IgD-negative memory B cell (primary cell): ENCODE measurements at regions not wholly inside any gene's neighbourhood (a gene's known extent, or its start where the extent isn't known, plus 50 kb on each side); places are given as distances from the start of the nearest gene placed in this dataset.
"Not testable (repeated sequence)": the region's sequence is repeated elsewhere in the genome, so short reads cannot be mapped to it uniquely, and the experiment has no call there.

ENCODE experiments used
- H3K27ac Mint-ChIP-seq, 3 donors: one replicate each; pipeline ENCODE4 v1.8.0; 2020 to 2022; ENCODE audit warnings: mild to moderate bottlenecking in 3 of 3, mixed read lengths in 3 of 3, moderate library complexity in 1 of 3
- H3K27me3 Mint-ChIP-seq: one replicate; pipeline ENCODE4 v1.8.0; 2021; ENCODE audit warnings: mixed read lengths
- H3K36me3 Mint-ChIP-seq: one replicate; pipeline ENCODE4 v1.8.0; 2020; ENCODE audit warnings: mild to moderate bottlenecking, mixed read lengths
- H3K4me1 Mint-ChIP-seq, 3 donors: one replicate each; pipeline ENCODE4 v1.8.0; 2020 to 2022; ENCODE audit warnings: mixed read lengths in 3 of 3, mild to moderate bottlenecking in 1 of 3
- H3K4me3 Mint-ChIP-seq, 4 donors: one replicate each; pipeline ENCODE4 v1.8.0; 2020 to 2022; ENCODE audit warnings: mild to moderate bottlenecking in 4 of 4, mixed read lengths in 4 of 4, moderate library complexity in 3 of 4
- H3K9me3 Mint-ChIP-seq, 3 donors: one replicate each; pipeline ENCODE4 v1.8.0; 2020 to 2021; ENCODE audit warnings: mixed read lengths in 3 of 3, mild to moderate bottlenecking in 1 of 3

DNA sequence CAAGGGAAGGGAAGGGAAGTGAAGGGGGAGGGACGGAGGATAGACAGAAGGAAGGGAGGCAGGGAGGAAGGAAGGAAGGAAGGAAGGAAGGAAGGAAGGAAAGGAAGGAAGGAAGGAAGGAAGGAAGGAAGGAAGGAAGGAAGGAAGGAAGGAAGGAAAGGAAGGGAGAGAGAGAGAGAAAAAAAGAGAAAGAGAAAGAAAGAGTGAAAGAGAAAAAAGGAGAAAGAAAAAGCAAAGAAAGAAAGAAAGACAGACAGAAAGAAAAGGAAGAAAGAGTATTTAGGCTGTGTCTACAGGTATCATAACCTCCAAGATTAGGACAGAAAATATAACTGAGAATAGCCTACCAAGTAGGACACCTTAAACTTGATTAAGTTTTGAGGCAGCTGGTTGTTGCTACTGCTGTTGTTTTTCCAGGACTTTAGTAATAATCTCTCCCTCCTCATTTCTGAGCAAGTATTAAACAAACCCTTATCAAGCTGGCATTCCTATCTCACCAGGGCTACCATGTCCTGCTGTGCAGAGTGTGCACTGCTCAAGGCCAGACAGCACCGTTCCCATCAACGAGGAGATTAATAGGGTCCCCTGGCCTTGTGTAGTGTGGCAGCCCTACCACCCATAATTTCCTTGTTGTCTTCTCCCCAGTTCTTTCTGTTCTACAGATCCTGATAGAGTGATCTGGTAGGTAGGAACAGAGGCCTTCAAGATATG is 90.5 kb upstream of the FHL2 start:
- no peaks in the 10 kb centered on the region for H3K36me3 Mint-ChIP-seq
- peaks cover 3 to 11% (median 8%) of the 10 kb centered on the region in 3 donors for H3K9me3 Mint-ChIP-seq
- H3K4me1 Mint-ChIP-seq: no peaks in the 10 kb centered on the region
- H3K27me3 Mint-ChIP-seq: peaks cover 14% of the 10 kb centered on the region
- H3K27ac Mint-ChIP-seq: no peak overlapping the region
- H3K4me3 Mint-ChIP-seq: no peak overlapping the region

DNA sequence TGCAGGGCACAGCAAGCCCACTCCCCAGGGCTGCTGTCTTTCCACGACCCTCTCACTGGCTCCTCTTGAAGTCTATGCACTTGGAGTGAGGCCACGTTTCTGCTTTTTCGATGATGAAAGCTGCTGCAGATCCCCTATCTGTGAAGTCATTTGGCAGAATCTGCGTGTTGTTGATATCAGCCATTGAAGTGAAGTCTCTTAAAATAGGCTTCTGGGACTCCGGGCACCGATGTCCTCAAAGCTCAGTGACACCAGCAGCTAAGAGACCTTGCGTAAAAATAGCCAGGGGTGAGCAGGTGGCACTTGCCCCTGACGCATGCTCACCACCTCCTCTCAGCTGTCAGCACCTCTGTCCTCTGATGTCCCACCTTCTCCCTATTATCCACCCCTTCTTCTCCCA is 89.4 kb upstream of the FHL2 start:
- H3K9me3 Mint-ChIP-seq: peaks cover 3 to 9% (median 8%) of the 10 kb centered on the region in 3 donors
- peaks cover 14% of the 10 kb centered on the region for H3K27me3 Mint-ChIP-seq
- H3K36me3 Mint-ChIP-seq: no peaks in the 10 kb centered on the region
- no peak overlapping the region for H3K4me3 Mint-ChIP-seq
- no peaks in the 10 kb centered on the region for H3K4me1 Mint-ChIP-seq
- no peak overlapping the region for H3K27ac Mint-ChIP-seq

DNA sequence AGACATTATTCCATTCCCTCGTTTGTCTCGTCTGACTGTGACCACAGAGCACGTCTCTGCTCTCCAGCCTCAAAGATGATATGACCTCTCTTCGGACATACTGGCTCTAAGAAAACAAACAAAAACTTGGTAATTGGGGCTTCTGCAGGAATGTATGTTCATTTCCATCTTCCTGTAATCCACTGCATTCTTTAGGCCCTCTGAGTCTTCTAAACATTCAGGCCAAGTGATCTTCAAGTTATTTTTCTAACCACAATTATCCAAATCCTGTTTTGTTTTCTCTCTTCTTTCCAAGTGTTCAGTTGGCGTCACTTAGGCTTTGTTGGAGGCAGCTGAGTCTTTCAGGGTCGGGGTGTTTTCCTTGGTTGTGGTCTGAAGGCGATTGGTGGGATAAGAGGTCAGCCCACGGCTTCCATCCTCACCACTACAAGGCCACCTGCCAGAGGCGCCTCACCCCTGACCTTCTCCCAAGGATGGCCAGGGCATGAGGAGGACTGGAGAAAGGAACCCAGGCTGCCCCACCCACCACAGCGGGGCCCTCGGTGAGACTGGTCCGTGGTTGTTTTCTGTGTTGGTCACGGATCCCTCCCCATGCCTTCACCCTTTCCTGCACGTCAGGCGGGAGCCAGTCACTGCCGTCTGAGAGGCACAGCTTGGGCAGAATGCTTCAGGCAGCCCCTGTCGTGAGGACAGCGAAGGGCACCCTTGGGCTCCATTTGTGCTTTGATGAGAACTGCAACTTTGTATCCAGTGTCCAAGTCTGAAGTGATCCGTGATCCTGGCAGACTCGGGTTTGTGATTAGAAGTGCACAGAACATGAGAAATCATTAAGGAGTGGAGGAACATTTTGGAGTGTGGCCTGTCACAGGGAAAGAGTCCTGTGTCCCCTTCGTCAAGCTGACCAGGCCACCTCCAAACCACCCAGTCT is 88.6 kb upstream of the FHL2 start:
- peaks cover 0 to 3% (median 0%) of the 10 kb centered on the region in 3 donors for H3K9me3 Mint-ChIP-seq

DNA sequence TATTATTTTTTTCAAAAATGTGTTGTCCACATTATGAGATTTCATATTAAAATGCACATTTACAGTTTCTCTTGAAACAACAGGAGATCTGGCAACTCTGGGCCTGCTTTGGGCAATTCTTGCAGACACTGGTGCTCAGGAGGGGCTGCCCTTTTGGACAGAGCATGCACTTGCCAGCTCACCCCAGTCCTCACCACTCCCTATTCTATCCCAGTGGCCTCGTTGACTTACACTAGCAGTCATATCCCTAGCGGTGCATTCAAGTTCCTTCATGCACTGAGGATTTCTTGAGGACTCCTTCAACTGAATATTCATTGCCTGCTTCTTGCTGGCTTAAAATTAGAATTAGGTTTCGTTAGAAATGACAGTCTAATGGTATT is 87.9 kb upstream of the FHL2 start:
- Mint-ChIP-seq H3K9me3 (peaks cover 0 to 3% (median 0%) of the 10 kb centered on the region in 3 donors), H3K27ac (no peak overlapping the region), H3K36me3 (no peaks in the 10 kb centered on the region), H3K4me3 (no peak overlapping the region), H3K4me1 (no peaks in the 10 kb centered on the region), H3K27me3 (peaks cover 7% of the 10 kb centered on the region)

More for the DNA sequence above, 88.6 kb upstream of the FHL2 start:
- Mint-ChIP-seq H3K4me1 (no peaks in the 10 kb centered on the region), H3K27ac (no peak overlapping the region), H3K4me3 (no peak overlapping the region), H3K27me3 (peaks cover 11% of the 10 kb centered on the region), H3K36me3 (no peaks in the 10 kb centered on the region)

DNA sequence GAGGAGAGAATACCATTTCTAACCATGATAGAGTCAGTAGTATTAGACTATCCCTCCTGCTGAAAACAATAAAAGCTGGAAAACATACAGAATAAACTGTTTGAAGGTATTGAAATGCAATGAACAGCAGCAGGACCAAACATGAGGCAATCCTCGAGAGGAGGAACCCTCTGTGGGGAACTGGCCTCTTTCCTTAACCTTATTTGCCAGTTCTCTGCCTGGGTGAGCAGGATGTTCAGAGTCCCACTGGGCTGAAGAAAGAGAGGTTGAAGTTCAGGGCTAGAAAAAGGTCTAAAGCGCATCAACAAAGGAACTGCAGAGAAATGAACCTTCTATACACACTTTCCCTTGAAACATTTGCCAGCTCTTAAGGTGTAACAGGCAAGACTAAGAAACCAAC is 79.8 kb upstream of the FHL2 start:
- no peak overlapping the region for H3K27ac Mint-ChIP-seq
- H3K4me1 Mint-ChIP-seq: peaks cover 0 to 1% (median 0%) of the 10 kb centered on the region in 3 donors
- H3K27me3 Mint-ChIP-seq: peaks cover 11% of the 10 kb centered on the region
- H3K36me3 Mint-ChIP-seq: peaks cover 3% of the 10 kb centered on the region
- H3K4me3 Mint-ChIP-seq: no peak overlapping the region
- H3K9me3 Mint-ChIP-seq: no peaks in the 10 kb centered on the region

DNA sequence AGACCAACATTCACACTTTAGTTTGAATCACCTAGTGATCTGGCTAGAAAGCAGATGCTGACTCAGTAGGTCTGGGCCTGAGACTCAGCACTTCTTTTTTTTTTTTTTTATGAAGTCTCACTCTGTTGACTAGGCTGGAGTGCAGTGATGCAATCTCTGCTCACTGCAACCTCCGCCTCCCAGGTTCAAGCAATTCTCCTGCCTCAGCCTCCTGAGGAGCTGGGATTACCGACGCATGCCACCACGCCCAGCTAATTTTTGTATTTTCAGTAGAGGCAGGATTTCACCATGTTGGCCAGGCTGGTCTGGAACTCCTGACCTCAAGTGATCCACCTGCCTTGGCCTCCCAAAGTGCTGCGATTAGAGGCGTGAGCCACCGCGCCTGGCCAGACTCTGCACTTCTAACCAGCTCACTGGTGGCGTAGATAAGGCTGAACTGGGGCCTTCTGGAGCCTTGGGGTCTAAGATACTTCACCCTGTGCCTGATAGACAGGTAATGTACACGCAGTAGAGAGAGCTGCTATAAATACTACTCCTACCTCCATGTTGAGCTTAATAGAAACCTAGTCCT is 78.3 kb upstream of the FHL2 start:
- not testable (repeated sequence) for H3K36me3 Mint-ChIP-seq, H3K9me3 Mint-ChIP-seq, H3K4me1 Mint-ChIP-seq, H3K4me3 Mint-ChIP-seq, H3K27ac Mint-ChIP-seq
- H3K27me3 Mint-ChIP-seq: peaks cover 11% of the 10 kb centered on the region

DNA sequence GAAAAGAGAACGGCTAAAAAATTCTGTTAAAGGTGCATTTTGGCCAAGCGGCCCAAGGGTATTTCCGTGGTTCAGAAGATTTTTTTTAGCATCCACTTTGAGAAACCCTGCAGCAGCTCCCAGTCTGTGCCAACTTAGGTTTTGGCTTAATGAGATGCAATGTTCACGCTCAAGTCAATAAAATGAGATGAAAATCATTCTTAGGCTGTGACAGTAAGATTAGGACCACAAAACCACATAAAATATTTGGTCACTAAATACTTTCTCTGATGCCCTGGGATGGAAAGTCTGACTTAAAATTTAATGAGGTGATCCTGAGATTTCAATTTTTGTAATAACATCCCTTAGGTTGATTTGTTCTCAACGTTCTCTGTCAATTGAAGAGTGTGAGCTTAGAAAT is 74.2 kb upstream of the FHL2 start:
- no peak overlapping the region for H3K4me3 Mint-ChIP-seq
- no peak overlapping the region for H3K27ac Mint-ChIP-seq
- H3K27me3 Mint-ChIP-seq: peaks cover 4% of the 10 kb centered on the region
- peaks cover 0 to 3% (median 0%) of the 10 kb centered on the region in 3 donors for H3K4me1 Mint-ChIP-seq
- no peaks in the 10 kb centered on the region for H3K9me3 Mint-ChIP-seq
- H3K36me3 Mint-ChIP-seq: no peaks in the 10 kb centered on the region

DNA sequence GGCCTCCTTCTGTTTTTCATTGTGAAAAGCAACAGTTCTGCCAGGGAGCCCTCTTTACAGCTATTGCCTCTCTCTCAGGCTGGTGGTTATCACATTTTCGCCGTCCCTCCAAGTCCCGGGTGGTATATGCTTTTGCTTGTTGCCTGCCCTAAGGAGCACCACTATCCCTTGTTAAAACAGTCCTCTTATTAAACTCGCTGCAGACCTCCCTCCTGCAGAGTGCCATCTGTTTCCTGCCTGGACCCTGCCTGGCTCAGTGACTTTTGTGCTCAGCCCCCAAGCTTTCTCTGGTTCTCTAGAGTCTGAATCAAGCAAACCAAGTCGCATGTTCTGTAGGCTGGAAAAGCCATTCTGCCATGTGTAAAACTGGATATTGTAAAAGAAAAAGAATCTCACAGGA is 72.1 kb upstream of the FHL2 start:
- Mint-ChIP-seq H3K27ac (no peak overlapping the region), H3K36me3 (no peaks in the 10 kb centered on the region), H3K4me1 (peaks cover 0 to 3% (median 0%) of the 10 kb centered on the region in 3 donors), H3K27me3 (peaks cover 6% of the 10 kb centered on the region), H3K9me3 (no peaks in the 10 kb centered on the region), H3K4me3 (no peak overlapping the region)

DNA sequence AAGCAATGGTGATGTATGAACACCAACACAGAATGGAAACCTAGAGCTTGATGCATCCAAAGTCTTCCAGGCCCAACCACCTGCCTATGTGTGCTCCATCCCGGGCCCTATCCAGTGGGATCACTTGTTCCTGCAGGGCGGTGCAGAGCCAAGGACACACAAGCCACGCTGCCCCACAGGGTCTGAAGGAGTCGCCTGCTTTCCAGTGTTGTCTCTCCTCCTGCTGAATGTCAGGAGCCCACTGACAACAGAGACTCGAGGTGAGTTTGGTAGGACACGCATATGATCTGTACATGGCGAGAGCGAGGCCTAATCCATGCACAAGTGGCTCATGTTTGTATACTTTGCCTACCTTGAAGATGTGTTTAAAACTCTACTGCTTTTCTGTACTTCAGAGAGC is 70.9 kb upstream of the FHL2 start:
- no peaks in the 10 kb centered on the region for H3K36me3 Mint-ChIP-seq
- H3K9me3 Mint-ChIP-seq: no peaks in the 10 kb centered on the region
- H3K27me3 Mint-ChIP-seq: peaks cover 8% of the 10 kb centered on the region
- peaks cover 0 to 3% (median 0%) of the 10 kb centered on the region in 3 donors for H3K4me1 Mint-ChIP-seq
- H3K27ac Mint-ChIP-seq: no peak overlapping the region
- H3K4me3 Mint-ChIP-seq: no peak overlapping the region

DNA sequence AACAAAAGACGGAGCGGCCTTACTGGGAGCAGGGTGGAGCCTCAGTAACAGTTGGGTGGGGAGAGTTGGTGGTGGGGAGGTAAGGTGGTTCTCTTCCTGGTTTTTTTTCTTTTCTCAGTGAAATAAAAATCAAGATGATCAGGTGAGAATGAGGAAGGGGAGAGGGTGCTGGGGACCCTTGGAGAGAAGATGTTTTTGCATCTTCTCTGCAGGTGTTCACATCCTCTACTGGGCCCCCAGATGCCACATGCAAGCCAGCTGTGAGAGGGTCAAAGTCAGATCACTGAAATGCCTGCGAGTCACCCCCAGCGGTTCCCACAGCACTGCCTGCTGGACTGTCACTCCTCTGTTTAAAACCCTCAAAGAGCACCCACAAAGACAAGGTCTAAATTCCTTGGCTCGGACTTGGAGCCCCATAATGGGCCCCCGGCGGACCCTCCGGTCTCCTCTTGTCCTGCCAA is 69.8 kb upstream of the FHL2 start:
- peaks cover 8% of the 10 kb centered on the region for H3K27me3 Mint-ChIP-seq
- H3K4me3 Mint-ChIP-seq: no peak overlapping the region
- H3K9me3 Mint-ChIP-seq: no peaks in the 10 kb centered on the region
- no peaks in the 10 kb centered on the region for H3K36me3 Mint-ChIP-seq
- H3K4me1 Mint-ChIP-seq: peaks cover 0 to 2% (median 0%) of the 10 kb centered on the region in 3 donors
- no peak overlapping the region for H3K27ac Mint-ChIP-seq

DNA sequence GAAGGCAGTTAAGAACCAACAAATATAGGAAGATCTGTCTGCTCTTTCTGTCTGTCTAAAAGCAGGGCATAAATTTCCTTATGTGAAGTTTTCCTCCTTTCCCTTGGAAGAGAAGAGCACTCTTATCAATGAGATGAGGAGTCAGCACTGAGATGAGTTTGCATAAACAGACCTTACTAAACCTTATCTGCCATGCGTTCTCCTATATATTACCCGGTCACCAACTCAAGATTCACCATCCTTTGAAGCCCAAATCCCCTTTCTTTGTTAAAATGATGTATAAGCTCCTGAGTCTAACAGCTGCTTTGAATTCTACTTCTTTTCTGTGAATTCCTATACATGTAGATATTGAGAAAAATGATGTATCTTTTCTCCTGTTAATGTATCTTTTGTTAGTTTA is 65.5 kb upstream of the FHL2 start:
- H3K27me3 Mint-ChIP-seq: peaks cover 8% of the 10 kb centered on the region
- no peaks in the 10 kb centered on the region for H3K36me3 Mint-ChIP-seq

DNA sequence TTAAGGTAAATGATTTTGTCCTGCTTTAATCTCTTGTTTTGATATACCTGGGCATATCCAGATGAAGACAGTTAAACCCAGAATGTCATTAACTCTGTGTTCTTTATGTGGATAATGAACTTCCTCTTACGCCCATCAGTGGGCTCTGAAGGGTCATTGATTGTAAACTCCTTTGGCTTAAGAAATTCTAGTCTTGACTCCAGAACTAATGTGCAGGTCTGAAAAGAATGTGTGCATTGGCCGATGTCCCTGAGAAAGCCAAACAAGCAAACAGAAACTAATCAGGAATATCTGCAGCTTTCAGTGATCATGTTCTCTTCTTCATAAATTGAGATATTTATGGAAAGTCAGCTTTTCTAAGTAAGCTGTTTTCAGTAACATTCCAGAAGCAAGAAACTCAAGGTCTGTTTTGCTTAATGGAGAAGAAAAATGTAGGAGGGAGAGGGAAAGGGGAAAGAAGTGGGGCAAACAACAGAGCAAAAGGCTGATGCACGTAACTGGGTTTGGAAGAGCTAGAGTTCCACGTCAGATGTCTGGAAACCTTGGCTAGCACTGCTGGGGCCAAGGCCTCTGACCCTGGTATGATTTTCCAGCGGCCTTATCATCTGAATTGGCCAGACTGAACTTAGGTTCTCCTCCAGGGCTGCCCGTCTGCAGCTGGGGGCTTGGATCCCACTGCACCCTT is 61.3 kb upstream of the FHL2 start:
- Mint-ChIP-seq H3K27ac (no peak overlapping the region), H3K9me3 (peaks cover 0 to 2% (median 2%) of the 10 kb centered on the region in 3 donors), H3K36me3 (no peaks in the 10 kb centered on the region), H3K27me3 (peaks cover 5% of the 10 kb centered on the region), H3K4me3 (no peak overlapping the region), H3K4me1 (no peaks in the 10 kb centered on the region)

More for the DNA sequence above, 65.5 kb upstream of the FHL2 start:
- Mint-ChIP-seq H3K9me3 (no peaks in the 10 kb centered on the region), H3K27ac (no peak overlapping the region), H3K4me1 (peaks cover 0 to 2% (median 0%) of the 10 kb centered on the region in 3 donors), H3K4me3 (no peak overlapping the region)

DNA sequence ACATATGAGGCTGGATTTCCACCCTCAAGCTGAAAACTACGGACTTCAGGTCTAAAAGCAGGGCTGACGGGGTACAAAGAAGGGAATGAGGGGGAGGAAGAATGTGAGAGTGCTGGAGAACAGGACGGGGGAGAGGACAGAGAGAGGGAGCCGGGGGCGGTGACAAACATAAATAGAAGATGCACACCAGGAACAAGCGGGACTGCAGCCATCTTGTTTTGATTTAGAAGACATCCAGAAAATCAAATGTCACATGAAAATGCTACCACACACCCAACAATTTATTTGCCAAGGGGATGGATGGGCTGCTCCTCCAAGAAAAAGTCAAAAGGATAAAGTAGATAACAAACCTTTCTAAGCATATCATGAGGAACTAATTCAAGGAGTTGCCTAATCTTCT is 59.2 kb upstream of the FHL2 start:
- H3K4me1 Mint-ChIP-seq: no peaks in the 10 kb centered on the region
- H3K36me3 Mint-ChIP-seq: no peaks in the 10 kb centered on the region
- H3K27ac Mint-ChIP-seq: peak overlapping the region in 1 of 3 donors; percentile 2
- H3K9me3 Mint-ChIP-seq: peaks cover 0 to 2% (median 2%) of the 10 kb centered on the region in 3 donors
- no peak overlapping the region for H3K4me3 Mint-ChIP-seq
- peaks cover 8% of the 10 kb centered on the region for H3K27me3 Mint-ChIP-seq

DNA sequence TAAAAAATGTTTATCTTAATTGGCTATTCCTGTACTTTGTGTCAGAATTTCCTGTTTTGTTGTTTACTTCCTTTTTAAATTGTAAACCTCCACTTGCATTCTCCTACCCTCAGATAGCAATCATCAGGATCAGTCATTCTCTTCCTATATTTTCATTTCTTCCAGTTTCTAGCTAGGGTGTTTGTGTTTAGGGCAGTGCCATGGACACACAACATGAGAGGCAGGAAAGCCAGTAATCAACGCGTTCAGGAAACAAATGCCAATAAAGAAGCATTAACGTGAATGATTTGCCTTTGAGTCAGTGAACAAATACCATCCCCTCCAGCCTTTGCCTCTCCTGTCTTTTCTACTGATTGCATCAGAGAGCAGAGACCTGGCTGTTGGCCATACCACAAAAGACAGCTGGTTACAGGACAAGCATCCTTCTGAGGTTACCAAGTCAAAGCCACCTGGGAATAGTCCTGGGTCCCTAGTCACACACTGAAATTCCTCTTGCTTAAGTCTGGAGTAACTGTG is 56.7 kb upstream of the FHL2 start:
- Mint-ChIP-seq H3K27me3 (peaks cover 9% of the 10 kb centered on the region), H3K4me1 (no peaks in the 10 kb centered on the region), H3K9me3 (peaks cover 0 to 2% (median 2%) of the 10 kb centered on the region in 3 donors), H3K36me3 (no peaks in the 10 kb centered on the region), H3K4me3 (no peak overlapping the region), H3K27ac (no peak overlapping the region)
